A549 (cell line): ENCODE measurements at regions not wholly inside any gene's neighbourhood (a gene's known extent, or its start where the extent isn't known, plus 50 kb on each side); places are given as distances from the start of the nearest gene placed in this dataset.

Experiments
- EP300 ChIP-seq, 2 experiments: fragments of >200 bp; sonication (Bioruptor Twin); formaldehyde crosslinking; IDR thresholded peaks; 2 replicates in 1 of 2; 3 replicates in 1 of 2; pipeline ENCODE4 v1.6.1; 2016 to 2017
- POLR2A ChIP-seq: IDR thresholded peaks from 2 replicates; pipeline ENCODE4 v1.6.1; 2012; ENCODE audit warnings: mild to moderate bottlenecking, low read length
- RAD21 ChIP-seq, 2 experiments: fragments of >200 bp in 1 of 2; sonication (Bioruptor Twin) in 1 of 2; formaldehyde crosslinking in 1 of 2; IDR thresholded peaks in 1 of 2; conservative IDR thresholded peaks in 1 of 2; 2 replicates in 1 of 2; 3 replicates in 1 of 2; pipeline ENCODE4 v1.6.1; 2012 to 2018; ENCODE audit warnings: inconsistent platforms in 1 of 2
- TF ChIP-seq, protein P1 (sequence below): fragments of >200 bp; sonication (Bioruptor Twin); formaldehyde crosslinking; IDR thresholded peaks from 3 replicates; pipeline ENCODE4 v1.5.1; 2016
- TF ChIP-seq, protein P2 (sequence below): fragments of 200-600 bp; sonication (generic); IDR thresholded peaks from 2 replicates; pipeline ENCODE4 v1.6.1; 2016; ENCODE audit warnings: antibody characterized with exemption, mild to moderate bottlenecking, moderate library complexity

GRCh38 chr6:71392276-71392675 lies 103.7 kb downstream of the OGFRL1 start:
- TF ChIP-seq POLR2A (no peak), EP300 (IDR thresholded peaks at IDR 0.05) (no peak), RAD21 (conservative IDR thresholded peaks at IDR 0.05 in 1 of 2, IDR thresholded peaks at IDR 0.05 in 1 of 2) (no peak)
- TF ChIP-seq, protein P1, sequence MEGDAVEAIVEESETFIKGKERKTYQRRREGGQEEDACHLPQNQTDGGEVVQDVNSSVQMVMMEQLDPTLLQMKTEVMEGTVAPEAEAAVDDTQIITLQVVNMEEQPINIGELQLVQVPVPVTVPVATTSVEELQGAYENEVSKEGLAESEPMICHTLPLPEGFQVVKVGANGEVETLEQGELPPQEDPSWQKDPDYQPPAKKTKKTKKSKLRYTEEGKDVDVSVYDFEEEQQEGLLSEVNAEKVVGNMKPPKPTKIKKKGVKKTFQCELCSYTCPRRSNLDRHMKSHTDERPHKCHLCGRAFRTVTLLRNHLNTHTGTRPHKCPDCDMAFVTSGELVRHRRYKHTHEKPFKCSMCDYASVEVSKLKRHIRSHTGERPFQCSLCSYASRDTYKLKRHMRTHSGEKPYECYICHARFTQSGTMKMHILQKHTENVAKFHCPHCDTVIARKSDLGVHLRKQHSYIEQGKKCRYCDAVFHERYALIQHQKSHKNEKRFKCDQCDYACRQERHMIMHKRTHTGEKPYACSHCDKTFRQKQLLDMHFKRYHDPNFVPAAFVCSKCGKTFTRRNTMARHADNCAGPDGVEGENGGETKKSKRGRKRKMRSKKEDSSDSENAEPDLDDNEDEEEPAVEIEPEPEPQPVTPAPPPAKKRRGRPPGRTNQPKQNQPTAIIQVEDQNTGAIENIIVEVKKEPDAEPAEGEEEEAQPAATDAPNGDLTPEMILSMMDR = no peak
- TF ChIP-seq, protein P2, sequence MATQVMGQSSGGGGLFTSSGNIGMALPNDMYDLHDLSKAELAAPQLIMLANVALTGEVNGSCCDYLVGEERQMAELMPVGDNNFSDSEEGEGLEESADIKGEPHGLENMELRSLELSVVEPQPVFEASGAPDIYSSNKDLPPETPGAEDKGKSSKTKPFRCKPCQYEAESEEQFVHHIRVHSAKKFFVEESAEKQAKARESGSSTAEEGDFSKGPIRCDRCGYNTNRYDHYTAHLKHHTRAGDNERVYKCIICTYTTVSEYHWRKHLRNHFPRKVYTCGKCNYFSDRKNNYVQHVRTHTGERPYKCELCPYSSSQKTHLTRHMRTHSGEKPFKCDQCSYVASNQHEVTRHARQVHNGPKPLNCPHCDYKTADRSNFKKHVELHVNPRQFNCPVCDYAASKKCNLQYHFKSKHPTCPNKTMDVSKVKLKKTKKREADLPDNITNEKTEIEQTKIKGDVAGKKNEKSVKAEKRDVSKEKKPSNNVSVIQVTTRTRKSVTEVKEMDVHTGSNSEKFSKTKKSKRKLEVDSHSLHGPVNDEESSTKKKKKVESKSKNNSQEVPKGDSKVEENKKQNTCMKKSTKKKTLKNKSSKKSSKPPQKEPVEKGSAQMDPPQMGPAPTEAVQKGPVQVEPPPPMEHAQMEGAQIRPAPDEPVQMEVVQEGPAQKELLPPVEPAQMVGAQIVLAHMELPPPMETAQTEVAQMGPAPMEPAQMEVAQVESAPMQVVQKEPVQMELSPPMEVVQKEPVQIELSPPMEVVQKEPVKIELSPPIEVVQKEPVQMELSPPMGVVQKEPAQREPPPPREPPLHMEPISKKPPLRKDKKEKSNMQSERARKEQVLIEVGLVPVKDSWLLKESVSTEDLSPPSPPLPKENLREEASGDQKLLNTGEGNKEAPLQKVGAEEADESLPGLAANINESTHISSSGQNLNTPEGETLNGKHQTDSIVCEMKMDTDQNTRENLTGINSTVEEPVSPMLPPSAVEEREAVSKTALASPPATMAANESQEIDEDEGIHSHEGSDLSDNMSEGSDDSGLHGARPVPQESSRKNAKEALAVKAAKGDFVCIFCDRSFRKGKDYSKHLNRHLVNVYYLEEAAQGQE = no peak
